ENCODE measurements at regions not wholly inside any gene's neighbourhood (a gene's known extent, or its start where the extent isn't known, plus 50 kb on each side); places are given as distances from the start of the nearest gene placed in this dataset.

DNA sequence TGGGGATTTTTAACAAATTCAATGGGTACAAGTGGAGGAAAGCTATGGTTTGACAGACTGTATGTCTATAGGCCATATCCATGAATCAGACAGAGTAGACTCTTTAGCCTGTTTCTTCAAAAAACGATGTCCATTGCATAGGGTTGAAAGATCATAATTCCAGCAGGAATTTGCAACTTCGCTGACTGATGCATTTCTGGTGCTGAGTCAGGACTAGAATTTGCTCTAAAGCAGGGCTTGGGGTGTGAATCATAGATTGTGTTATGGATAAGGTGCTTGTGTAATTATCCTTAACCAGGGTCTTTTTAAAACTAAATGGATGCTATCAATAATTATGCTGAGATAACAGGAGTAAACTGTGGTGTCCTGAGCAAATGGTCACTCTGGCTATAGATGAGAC, 200.4 kb upstream of the TBC1D5 start:
- no peak overlapping the region for H3K4me3 ChIP-seq
- no peaks in the 10 kb centered on the region for H3K36me3 ChIP-seq
- intact Hi-C loops (cut with DNase I) = no loop called here
- H3K9me3 ChIP-seq = no peaks in the 10 kb centered on the region
- TF ChIP-seq, protein P1, sequence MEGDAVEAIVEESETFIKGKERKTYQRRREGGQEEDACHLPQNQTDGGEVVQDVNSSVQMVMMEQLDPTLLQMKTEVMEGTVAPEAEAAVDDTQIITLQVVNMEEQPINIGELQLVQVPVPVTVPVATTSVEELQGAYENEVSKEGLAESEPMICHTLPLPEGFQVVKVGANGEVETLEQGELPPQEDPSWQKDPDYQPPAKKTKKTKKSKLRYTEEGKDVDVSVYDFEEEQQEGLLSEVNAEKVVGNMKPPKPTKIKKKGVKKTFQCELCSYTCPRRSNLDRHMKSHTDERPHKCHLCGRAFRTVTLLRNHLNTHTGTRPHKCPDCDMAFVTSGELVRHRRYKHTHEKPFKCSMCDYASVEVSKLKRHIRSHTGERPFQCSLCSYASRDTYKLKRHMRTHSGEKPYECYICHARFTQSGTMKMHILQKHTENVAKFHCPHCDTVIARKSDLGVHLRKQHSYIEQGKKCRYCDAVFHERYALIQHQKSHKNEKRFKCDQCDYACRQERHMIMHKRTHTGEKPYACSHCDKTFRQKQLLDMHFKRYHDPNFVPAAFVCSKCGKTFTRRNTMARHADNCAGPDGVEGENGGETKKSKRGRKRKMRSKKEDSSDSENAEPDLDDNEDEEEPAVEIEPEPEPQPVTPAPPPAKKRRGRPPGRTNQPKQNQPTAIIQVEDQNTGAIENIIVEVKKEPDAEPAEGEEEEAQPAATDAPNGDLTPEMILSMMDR (IDR thresholded peaks at IDR 0.05) = no peak
- DNase-seq = no peak
- H3K9ac ChIP-seq (ENCODE audit: low read depth in 2 of 2, low read length in 2 of 2) = no peak overlapping the region
- H3K4me1 ChIP-seq = no peaks in the 10 kb centered on the region
- H3K27ac ChIP-seq = no peak overlapping the region
- no peaks in the 10 kb centered on the region for H3K27me3 ChIP-seq

DNA sequence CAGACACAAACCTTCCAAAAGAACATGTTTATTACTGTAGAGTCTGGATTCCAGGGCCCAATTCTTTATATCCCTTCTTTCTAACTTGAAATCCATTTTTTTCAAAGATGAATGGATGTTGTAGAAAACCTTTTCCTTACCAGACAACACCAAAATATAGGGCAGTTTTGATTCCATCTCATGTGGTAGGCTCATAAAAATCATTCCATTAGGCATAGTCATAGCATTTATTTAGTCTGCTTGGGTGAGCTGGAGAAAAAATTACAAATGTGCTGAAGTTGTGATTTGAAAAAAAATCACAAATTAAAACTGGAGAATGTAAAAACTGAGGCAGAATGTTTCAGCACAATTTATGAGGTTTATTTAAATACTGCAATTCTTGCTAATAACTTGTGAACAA, 199.3 kb upstream of the TBC1D5 start:
- Histone ChIP-seq H3K27ac (no peak overlapping the region), H3K9me3 (no peaks in the 10 kb centered on the region), H3K27me3 (no peaks in the 10 kb centered on the region), H3K9ac (ENCODE audit: low read depth in 2 of 2, low read length in 2 of 2) (no peak overlapping the region), H3K4me1 (no peaks in the 10 kb centered on the region), H3K4me3 (no peak overlapping the region), H3K36me3 (no peaks in the 10 kb centered on the region)
- intact Hi-C loops (cut with DNase I) = no loop called here
- TF ChIP-seq, protein P1 (IDR thresholded peaks at IDR 0.05) = no peak
- DNase-seq = no peak

DNA sequence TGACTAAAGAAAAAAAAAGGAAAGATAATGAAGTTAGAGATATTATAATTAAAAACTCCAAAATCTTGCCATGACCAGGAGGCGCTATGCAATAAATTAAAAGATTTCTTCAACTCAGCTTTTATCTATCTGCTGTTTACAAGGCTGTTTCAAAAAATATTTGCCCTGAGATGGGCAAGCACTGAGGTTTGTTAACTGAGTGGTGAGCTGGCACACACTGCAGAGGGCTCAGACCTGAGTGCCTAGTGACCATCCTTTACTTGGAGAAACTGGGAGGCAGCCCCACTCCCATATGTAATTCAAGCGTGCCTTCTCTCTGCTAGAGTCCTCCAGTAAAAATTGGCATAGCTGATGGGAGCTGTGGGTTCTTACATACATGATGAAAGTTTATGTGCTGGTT, 198.7 kb upstream of the TBC1D5 start:
- TF ChIP-seq, protein P1 (IDR thresholded peaks at IDR 0.05) = no peak
- H3K27ac ChIP-seq = no peak overlapping the region

DNA sequence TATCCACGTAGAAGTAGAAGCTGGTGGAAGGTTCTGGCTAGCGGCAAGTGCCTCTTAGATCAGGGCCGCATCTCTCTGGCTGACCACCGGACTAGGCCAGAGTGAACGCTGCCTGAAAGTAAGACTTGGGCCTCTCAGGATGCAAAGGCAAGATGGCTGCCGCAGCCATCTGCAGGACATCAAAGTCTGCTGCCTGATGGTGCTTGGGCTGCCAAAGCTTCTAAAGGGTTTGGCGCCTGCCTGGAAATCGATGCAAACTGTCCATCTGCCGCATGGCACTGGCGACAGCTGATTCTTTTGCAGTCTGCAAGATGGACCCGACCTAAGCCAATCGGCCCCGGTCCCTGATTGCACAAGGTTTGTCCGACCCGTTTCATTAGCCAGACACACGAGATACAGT, 196.7 kb upstream of the TBC1D5 start:
- DNase-seq = no peak
- no peak overlapping the region for H3K4me3 ChIP-seq
- intact Hi-C loops (cut with DNase I) = no loop called here
- no peaks in the 10 kb centered on the region for H3K36me3 ChIP-seq
- H3K27me3 ChIP-seq = no peaks in the 10 kb centered on the region
- H3K4me1 ChIP-seq = no peaks in the 10 kb centered on the region
- no peak overlapping the region for H3K27ac ChIP-seq
- H3K9me3 ChIP-seq = no peaks in the 10 kb centered on the region
- no peak overlapping the region for H3K9ac ChIP-seq (ENCODE audit: low read depth in 2 of 2, low read length in 2 of 2)
- TF ChIP-seq, protein P1 (IDR thresholded peaks at IDR 0.05) = no peak

More for the DNA sequence above, 198.7 kb upstream of the TBC1D5 start:
- Histone ChIP-seq H3K36me3 (no peaks in the 10 kb centered on the region), H3K4me3 (no peak overlapping the region), H3K9me3 (no peaks in the 10 kb centered on the region), H3K27me3 (no peaks in the 10 kb centered on the region), H3K4me1 (no peaks in the 10 kb centered on the region), H3K9ac (ENCODE audit: low read depth in 2 of 2, low read length in 2 of 2) (no peak overlapping the region)
- intact Hi-C loops (cut with DNase I) = no loop called here
- no peak for DNase-seq

DNA sequence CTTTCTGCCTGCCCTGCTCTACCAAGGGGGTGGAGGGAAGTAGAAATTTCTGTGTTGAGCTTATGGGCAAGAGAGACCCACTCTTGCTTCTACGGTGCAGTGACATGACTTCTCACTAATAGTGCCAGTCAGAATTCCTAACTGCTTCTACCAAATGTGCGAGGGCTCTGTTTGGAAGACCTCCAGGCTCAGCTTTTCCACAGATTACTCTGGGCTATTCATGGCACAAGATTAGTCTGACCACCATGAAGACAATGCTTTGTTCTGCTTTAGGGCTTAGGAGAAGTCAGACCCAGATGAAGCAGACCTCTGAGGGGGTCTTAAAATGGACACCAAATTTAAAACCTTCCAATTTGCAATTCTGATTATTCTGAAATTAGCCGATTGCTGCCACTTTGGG, 195.9 kb upstream of the TBC1D5 start:
- intact Hi-C loops (cut with DNase I) = no loop called here
- Histone ChIP-seq H3K27ac (no peak overlapping the region), H3K4me1 (no peaks in the 10 kb centered on the region), H3K27me3 (no peaks in the 10 kb centered on the region), H3K4me3 (no peak overlapping the region), H3K9ac (ENCODE audit: low read depth in 2 of 2, low read length in 2 of 2) (no peak overlapping the region), H3K9me3 (no peaks in the 10 kb centered on the region), H3K36me3 (no peaks in the 10 kb centered on the region)
- DNase-seq = no peak
- TF ChIP-seq, protein P1 (IDR thresholded peaks at IDR 0.05) = no peak
